BE2C (cell line): ENCODE measurements at regions not wholly inside any gene's neighbourhood (a gene's known extent, or its start where the extent isn't known, plus 50 kb on each side); places are given as distances from the start of the nearest gene placed in this dataset.
A peak's percentile ranks its signal among the peaks of the same experiment; 100 is the strongest.

Experiments used
- DNase-seq: peaks from one replicate; pipeline ENCODE4 v3.0.0-alpha.2; 2020
- H3K27me3 ChIP-seq: fragments of 250-450 bp; sonication (Bioruptor Pico); 2 replicates; pipeline ENCODE4 v1.5.1; 2020; ENCODE audit warnings: mild to moderate bottlenecking
- H3K36me3 ChIP-seq: fragments of 250-450 bp; sonication (Bioruptor Pico); 2 replicates; pipeline ENCODE4 v1.5.1; 2020; ENCODE audit warnings: mild to moderate bottlenecking
- H3K4me1 ChIP-seq: fragments of 250-450 bp; sonication (Bioruptor Pico); 2 replicates; pipeline ENCODE4 v1.5.1; 2020
- H3K4me3 ChIP-seq: 2 replicates; pipeline ENCODE4 v1.5.1; 2011; ENCODE audit warnings: low read depth, low read length
- H3K9me3 ChIP-seq: fragments of 250-450 bp; sonication (Bioruptor Pico); 2 replicates; pipeline ENCODE4 v1.5.1; 2020
- CTCF ChIP-seq: IDR thresholded peaks from 2 replicates; pipeline ENCODE4 v1.5.1; 2012; ENCODE audit warnings: mild to moderate bottlenecking, low read depth, low read length

GRCh38 chr17:53525590-53525989 lies 297.1 kb upstream of the KIF2B start:
- Histone ChIP-seq H3K27me3 (no peaks in the 10 kb centered on the region), H3K36me3 (no peaks in the 10 kb centered on the region), H3K9me3 (no peaks in the 10 kb centered on the region), H3K4me3 (no peak overlapping the region), H3K4me1 (no peaks in the 10 kb centered on the region)
- no peak for TF ChIP-seq CTCF
- no peak for DNase-seq

GRCh38 chr17:53516636-53517035 lies 306.1 kb upstream of the KIF2B start:
- Histone ChIP-seq H3K9me3 (no peaks in the 10 kb centered on the region), H3K36me3 (no peaks in the 10 kb centered on the region), H3K4me1 (no peaks in the 10 kb centered on the region), H3K4me3 (no peak overlapping the region), H3K27me3 (no peaks in the 10 kb centered on the region)
- peak; percentile 60 for TF ChIP-seq CTCF
- DNase-seq = peak; percentile 20

- no peak for TF ChIP-seq CTCF
- Histone ChIP-seq H3K4me1 (peaks cover 3% of the 10 kb centered on the region), H3K36me3 (no peaks in the 10 kb centered on the region), H3K9me3 (no peaks in the 10 kb centered on the region), H3K4me3 (peak overlapping the region; percentile 4; the same call in 1 of the 2 replicates), H3K27me3 (no peaks in the 10 kb centered on the region)
- DNase-seq = peak; percentile 16
Measured at GRCh38 chr17:53499277-53499676, 323.4 kb upstream of the KIF2B start.

- H3K4me1 ChIP-seq = peaks cover 5% of the 10 kb centered on the region
- DNase-seq = no peak
- H3K27me3 ChIP-seq = no peaks in the 10 kb centered on the region
- no peak overlapping the region for H3K4me3 ChIP-seq
- TF ChIP-seq CTCF = no peak
- H3K36me3 ChIP-seq = no peaks in the 10 kb centered on the region
- no peaks in the 10 kb centered on the region for H3K9me3 ChIP-seq
Measured at GRCh38 chr17:53496356-53496755, 326.4 kb upstream of the KIF2B start.

GRCh38 chr17:53492532-53492931 lies 330.2 kb upstream of the KIF2B start:
- no peak overlapping the region for H3K4me3 ChIP-seq
- TF ChIP-seq CTCF = no peak
- no peak for DNase-seq
- no peaks in the 10 kb centered on the region for H3K27me3 ChIP-seq
- H3K9me3 ChIP-seq = no peaks in the 10 kb centered on the region
- no peaks in the 10 kb centered on the region for H3K36me3 ChIP-seq
- 0 out of 2 replicates have a peak, but pooled peaks cover 2% of the 10 kb centered on the region for H3K4me1 ChIP-seq

GRCh38 chr17:53490447-53490968 lies 332.2 kb upstream of the KIF2B start:
- no peak for TF ChIP-seq CTCF
- no peaks in the 10 kb centered on the region for H3K9me3 ChIP-seq
- no peaks in the 10 kb centered on the region for H3K27me3 ChIP-seq
- DNase-seq = no peak
- H3K36me3 ChIP-seq = no peaks in the 10 kb centered on the region
- H3K4me1 ChIP-seq = 0 out of 2 replicates have a peak, but pooled peaks cover 2% of the 10 kb centered on the region
- H3K4me3 ChIP-seq = no peak overlapping the region
